Lower leg skin (tissue), 4 donors: ENCODE measurements at regions not wholly inside any gene's neighbourhood (a gene's known extent, or its start where the extent isn't known, plus 50 kb on each side); places are given as distances from the start of the nearest gene placed in this dataset.

Experiments used
- DNase-seq, 2 donors: peaks; one replicate each; pipeline ENCODE4 v3.0.0-alpha.2; 2019; ENCODE audit warnings: low spot score in 2 of 2
- H3K4me3 ChIP-seq: fragments of 200-600 bp; sonication (generic); 2 replicates; pipeline ENCODE4 v1.5.1; 2017; ENCODE audit warnings: mild to moderate bottlenecking, low read depth; ENCODE audit not compliant: poor library complexity, severe bottlenecking
- CTCF ChIP-seq, 3 donors: fragments of 450-650 bp; IDR thresholded peaks; one replicate each; pipeline ENCODE4 v1.5.1; 2016; ENCODE audit warnings: antibody characterized with exemption in 3 of 3, mild to moderate bottlenecking in 3 of 3, moderate library complexity in 2 of 3
- POLR2A ChIP-seq, 2 donors: fragments of 450-650 bp; IDR thresholded peaks; one replicate each; pipeline ENCODE4 v1.6.1; 2016 to 2017; ENCODE audit warnings: antibody characterized with exemption in 2 of 2, mild to moderate bottlenecking in 1 of 2, moderate library complexity in 1 of 2
- WGBS, 2 donors: methylation state at CpG; one replicate each; pipeline ENCODE4 v1.1.5; 2018; 5-methylcytosine and 5-hydroxymethylcytosine counted together
- intact Hi-C: fragments of 100-400 bp; cut with DNase I; formaldehyde crosslinking; loops from one replicate; pipeline ENCODE4 v1.15.0; 2023; ENCODE audit warnings: low total_unique reads

DNA sequence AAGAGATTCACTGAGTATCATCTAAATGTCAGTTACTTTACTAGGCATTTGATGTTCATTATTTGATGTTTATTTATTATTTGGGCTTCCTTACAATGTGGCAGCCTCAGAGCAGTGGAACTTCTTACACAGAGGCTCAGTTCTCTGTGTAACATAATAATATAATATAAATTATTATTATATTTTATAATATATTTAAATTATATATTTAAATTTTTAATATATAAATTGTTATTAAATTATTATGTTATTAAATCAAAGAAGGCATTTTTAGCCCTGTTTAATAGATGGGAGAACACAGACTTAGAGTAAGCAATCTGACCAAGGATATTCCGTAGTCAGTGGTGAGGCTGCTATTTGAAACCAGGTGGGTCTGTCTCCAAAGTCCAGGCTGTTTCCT, 315.3 kb upstream of the SKOR2 start:
- TF ChIP-seq POLR2A (IDR thresholded peaks at IDR 0.05): no peak
- TF ChIP-seq CTCF (IDR thresholded peaks at IDR 0.05): no peak
- no peak for DNase-seq
- no peak overlapping the region for H3K4me3 ChIP-seq
- WGBS, 2 donors: 74 to 77% methylated on average over 1 of the region's 1 CpG
- intact Hi-C loops: no loop called here

GRCh38 chr18:47560723-47561715, 309.6 kb upstream of the SKOR2 start:
- intact Hi-C loops: no loop called here
- TF ChIP-seq POLR2A (IDR thresholded peaks at IDR 0.05): no peak
- TF ChIP-seq CTCF (IDR thresholded peaks at IDR 0.05): no peak
- 40 to 47% methylated on average over 17 of the region's 17 CpGs for whole genome bisulfite sequencing, 2 donors
- H3K4me3 ChIP-seq: no peak overlapping the region
- peak in 1 of 2 donors; percentile 65 for DNase-seq

DNA sequence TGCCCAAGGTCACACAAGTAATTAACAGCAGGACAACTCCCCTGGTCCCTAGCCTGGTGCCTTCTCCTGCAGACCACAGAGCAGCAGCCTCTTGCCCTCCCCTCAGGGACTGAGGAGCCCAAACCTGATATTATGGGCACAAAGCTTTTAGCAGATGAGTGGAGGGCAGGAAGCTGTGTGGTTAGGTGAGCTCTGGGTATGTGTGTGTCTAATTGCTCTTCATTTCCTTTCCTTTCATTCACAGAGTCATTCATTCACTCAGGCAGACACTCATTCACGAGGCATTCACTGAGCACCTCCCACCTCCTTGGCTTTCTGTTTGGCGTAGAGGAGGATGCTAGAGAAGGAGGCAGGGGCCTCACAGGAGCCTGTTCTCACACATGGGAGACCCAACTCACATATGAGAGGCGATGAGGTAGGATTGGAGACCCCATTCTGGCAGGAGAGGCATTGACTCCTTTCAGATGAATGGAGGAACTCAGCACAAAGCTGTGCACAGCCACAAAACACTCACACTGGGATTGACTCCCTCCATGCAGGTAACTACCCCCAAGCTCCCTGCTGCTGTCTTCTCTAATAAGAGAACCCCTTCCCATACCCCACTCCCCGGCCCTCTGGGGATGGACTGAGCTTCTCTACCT, 306.8 kb upstream of the SKOR2 start:
- peak in 1 of 2 donors; percentile 58 for DNase-seq
- intact Hi-C loops: no loop called here
- TF ChIP-seq POLR2A (IDR thresholded peaks at IDR 0.05): no peak
- no peak for TF ChIP-seq CTCF (IDR thresholded peaks at IDR 0.05)
- no peak overlapping the region for H3K4me3 ChIP-seq
- 55 to 60% methylated on average over 4 of the region's 4 CpGs for WGBS, 2 donors

GRCh38 chr18:47557160-47557559, 305.7 kb upstream of the SKOR2 start:
- 84 to 87% methylated on average over 7 of the region's 7 CpGs for WGBS, 2 donors
- no peak overlapping the region for H3K4me3 ChIP-seq
- TF ChIP-seq CTCF (IDR thresholded peaks at IDR 0.05) (no peak), POLR2A (IDR thresholded peaks at IDR 0.05) (no peak)
- intact Hi-C loops: no loop called here
- peak in 1 of 2 donors; percentile 40 for DNase-seq

DNA sequence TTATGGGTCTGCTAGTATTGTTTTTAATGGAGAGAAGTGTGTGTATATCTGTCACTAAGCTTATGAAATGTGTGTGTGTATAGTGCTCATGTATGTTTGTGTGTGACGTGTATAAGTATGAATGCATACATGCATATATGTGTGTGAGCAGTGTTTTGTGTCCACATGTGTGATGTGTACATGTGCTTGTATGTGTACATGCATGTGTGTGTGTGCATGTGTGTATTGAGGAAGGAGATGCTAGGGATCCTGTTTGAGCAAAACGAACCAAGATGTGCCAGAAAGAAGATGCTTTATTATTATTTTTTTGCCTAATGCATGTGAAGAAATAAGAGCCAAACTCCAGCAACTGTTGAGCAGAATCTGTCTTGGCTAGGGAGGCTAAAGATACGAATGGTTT, 301.3 kb upstream of the SKOR2 start:
- H3K4me3 ChIP-seq: no peak overlapping the region
- WGBS, 2 donors: 71 to 82% methylated on average over 3 of the region's 3 CpGs
- intact Hi-C loops: no loop called here
- no peak for DNase-seq
- TF ChIP-seq POLR2A (IDR thresholded peaks at IDR 0.05) (no peak), CTCF (IDR thresholded peaks at IDR 0.05) (no peak)
